Esophagus muscularis mucosa (tissue), 4 donors: ENCODE measurements at regions not wholly inside any gene's neighbourhood (a gene's known extent, or its start where the extent isn't known, plus 50 kb on each side); places are given as distances from the start of the nearest gene placed in this dataset.

Experiments
- CTCF ChIP-seq, 3 experiments: fragments of 200-600 bp in 2 of 3; fragments of 450-650 bp in 1 of 3; sonication (generic) in 2 of 3; IDR thresholded peaks; one replicate each; pipeline ENCODE4 v1.5.1; 2017 to 2019; ENCODE audit warnings: antibody characterized with exemption in 3 of 3, mild to moderate bottlenecking in 2 of 3, moderate library complexity in 1 of 3
- EP300 ChIP-seq: sonication (generic); formaldehyde crosslinking; IDR thresholded peaks from one replicate; pipeline ENCODE4 v1.6.1; 2017; ENCODE audit warnings: antibody characterized with exemption
- POLR2A ChIP-seq: fragments of 450-650 bp; IDR thresholded peaks from one replicate; pipeline ENCODE4 v1.6.1; 2017; ENCODE audit warnings: antibody characterized with exemption, moderate library complexity, mild to moderate bottlenecking, low read depth

GRCh38 chr18:40832362-40832761, 1122.7 kb upstream of the PIK3C3 start:
- TF ChIP-seq EP300 (no peak), POLR2A (no peak), CTCF (IDR thresholded peaks at IDR 0.05) (no peak)
